Pulmonary artery endothelial cell (primary cell): ENCODE measurements at regions not wholly inside any gene's neighbourhood (a gene's known extent, or its start where the extent isn't known, plus 50 kb on each side); places are given as distances from the start of the nearest gene placed in this dataset.

ENCODE experiments used
- DNase-seq: peaks from one replicate; pipeline ENCODE4 v3.0.0-alpha.2; 2011; ENCODE audit warnings: low read depth, low spot score

DNA sequence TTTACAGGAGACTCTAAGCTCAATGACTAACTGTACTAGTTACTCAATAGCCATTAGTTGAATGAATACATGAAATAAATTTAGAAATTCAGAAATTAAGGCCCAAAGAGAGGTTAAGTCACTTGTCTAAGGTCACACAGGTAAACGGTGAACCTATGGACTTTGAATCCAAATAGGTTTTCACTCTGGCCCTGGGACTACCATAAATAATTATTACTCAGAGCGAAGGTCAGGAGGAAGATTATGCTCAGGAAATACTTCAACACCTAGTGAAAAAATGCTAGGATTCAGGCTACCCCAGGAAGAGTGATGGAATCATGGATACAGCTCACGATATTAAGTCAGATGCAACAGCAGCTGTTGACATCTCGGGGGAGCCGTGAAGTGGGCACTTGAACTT, 417.4 kb downstream of the GABRG2 start:
- no peak for DNase-seq

- DNase-seq, result no peak
Measured at GRCh38 chr5:162485666-162486292, 418.2 kb downstream of the GABRG2 start.

DNA sequence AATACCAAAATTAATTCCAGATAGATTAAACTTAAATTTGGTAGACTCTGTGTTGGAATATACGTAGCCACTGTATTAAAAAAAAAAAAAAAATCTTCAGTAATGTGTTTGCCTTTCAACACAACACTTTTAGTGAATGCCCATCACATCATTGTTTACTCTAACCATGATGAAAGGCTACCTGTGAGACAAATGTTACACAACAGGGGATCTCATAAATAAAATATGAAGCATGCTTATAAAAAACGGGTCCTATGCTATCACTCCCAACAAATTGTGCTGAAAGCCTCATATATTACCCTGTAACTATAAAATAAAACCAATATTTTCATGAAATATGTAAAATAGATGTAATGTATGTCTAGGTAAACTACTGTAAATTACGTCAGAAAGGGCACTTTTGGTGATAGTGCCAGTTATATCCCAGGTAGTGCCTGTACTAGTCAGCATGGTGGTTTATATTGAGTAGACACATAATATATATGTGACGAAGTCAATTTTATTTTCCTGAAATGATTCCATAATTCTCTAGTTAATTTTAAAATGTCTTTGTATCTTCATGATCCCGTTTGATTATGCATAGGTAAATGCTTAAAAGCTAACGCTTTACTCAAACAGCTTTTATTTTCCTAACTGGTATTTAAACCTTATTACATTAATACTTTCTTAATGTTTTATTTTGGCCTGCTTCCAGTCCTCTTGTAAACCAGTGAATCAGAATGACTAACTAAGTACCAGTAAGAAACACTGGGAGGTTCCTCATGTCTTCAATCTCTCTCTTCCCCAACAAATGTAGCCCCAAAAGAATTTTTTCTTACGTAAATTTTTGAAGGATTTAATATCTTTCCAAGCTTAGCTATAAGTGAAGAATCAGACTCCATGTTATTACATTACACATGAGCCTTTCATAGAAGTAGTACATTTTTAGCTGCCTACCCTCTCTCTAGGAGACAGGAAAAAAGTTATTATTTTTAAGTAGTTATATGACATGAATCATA, 420.3 kb downstream of the GABRG2 start:
- no peak for DNase-seq

- DNase-seq, result no peak
Measured at GRCh38 chr5:162496100-162496808, 428.7 kb downstream of the GABRG2 start.

DNA sequence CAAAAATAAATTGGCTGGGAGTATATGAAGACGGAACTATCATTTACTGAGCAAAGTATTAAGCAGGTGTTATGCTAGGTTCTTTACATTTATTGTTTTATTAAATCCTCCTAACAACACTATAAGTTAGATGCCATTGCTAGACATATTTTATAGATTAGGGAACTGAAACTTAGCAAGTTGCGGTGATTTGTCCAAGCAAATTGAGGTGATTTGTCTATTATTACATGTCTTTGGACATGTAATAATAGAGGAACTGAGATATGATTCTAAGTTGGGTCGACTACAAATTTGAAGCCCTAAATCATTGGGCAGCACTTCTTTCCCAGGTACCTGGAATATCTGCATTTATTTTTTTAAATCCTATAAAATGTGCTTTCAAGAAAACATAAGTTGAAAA, 429.9 kb downstream of the GABRG2 start:
- DNase-seq, result no peak

DNA sequence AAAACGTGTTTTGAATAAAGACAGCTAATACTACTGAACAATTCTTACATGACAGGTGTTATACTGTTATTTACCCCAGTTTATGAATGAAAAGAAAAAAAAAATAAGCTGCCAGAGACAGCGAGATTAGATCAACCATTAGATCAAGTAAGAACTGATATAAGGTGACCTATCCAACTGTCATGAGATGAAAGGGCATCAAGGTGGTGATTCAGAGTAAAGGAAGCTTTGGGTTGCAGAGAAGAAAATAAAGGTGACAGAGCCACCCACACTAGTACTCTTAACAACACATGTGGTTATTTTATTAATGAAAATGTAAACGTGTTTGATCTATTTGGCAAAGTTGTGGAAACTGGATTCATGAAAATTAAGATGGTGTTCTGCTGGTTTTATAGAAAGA, 435.2 kb downstream of the GABRG2 start:
- DNase-seq, result no peak

DNA sequence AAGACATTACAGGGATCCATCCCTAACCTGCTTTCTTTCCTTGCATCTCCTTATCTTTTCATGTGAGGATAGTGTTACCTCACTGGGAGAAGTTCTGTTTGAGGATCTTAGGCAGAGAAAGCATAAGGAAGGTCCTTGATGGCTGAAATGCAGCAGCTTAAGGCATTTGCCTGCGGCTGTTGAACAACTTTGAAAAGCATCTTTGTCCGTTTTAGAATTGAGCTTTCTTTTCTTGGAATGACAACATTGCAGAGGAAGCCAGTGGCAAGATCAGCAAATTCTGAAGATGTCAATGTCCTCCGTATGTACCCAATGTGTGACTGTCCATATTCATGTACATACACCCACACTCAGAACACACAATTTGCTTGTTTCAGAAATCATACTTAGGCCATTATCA, 436.2 kb downstream of the GABRG2 start:
- DNase-seq, result no peak

- DNase-seq, result no peak
Measured at GRCh38 chr5:162512935-162513565, 445.5 kb downstream of the GABRG2 start.

- no peak for DNase-seq
Measured at GRCh38 chr5:162514116-162514515, 446.5 kb downstream of the GABRG2 start.

GRCh38 chr5:162520878-162521277, 453.3 kb downstream of the GABRG2 start:
- DNase-seq, result no peak

GRCh38 chr5:162529209-162529608, 461.6 kb downstream of the GABRG2 start:
- DNase-seq, result no peak

DNA sequence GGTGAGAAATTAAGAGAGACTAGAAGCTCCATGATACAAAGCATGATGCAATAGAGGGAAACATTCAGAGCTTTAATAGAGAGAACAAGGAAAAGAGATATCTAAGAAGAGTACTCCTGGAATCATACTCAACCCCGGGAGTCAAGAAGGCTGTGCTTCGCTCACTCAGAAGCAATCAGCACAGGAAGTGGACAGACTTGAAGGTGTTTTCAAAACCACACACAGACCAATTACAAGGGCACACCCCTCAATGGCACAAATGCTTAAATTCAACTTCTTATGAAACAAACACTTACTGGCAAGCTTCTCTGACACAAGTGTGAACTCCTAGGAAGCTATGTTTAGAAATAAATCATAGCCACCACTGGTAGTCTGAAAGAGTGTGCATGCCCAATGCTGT, 462.3 kb downstream of the GABRG2 start:
- DNase-seq, result no peak

DNA sequence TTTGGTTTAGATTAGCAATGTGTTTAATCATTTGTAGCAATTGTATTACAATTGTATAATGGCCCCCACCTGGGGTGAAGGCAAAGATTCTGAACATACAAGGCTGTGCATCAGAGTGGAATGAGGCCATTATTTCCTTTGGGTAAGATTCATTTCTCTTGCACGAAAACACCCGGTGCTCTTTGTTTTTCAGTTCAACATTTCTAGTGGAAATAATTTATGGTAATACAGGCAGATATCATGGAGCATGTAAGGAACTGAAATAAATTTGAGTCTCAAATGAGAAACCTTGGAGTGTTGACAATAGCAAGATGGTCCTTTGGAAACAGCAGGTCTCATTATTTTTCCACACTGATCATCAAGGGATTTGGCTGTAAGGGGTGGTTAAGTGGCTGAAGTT, 475.9 kb downstream of the GABRG2 start:
- DNase-seq, result no peak

DNA sequence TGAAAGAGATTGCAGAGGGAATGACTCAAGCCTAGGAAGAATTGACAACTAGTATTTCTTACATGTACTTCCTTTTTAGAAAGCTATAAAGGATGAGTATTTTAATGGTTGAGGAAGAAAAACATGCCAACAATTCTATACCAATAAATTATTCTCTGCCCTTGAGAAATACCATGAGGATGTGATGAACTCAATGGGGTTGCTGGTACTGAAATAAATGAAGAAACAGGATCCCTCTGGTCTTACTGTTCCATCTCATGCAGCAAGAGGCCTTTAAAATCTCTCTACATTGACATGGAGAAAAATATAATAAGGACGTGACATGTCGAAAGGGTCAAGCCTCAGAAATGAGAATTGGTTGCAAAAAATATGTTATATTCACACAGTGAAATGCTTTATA, 477.3 kb downstream of the GABRG2 start:
- no peak for DNase-seq

DNA sequence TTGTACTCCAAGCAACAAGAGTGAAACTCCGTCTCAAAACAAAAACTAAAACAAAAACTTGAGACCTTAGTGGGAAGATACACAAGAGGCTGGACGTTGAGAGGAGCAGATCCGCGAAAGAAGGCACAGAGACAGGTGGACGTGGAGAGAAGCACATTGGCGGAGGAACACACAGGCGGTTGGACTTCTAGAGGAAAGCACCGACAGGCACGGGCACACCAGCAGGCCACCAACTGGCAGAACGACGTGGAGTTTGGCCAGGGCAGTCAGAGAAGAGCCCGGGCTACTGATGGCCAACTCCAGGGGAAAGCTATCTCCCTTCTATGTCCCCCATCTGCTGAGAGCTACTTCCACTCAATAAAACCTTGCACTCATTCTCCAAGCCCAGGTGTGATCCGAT, 482.7 kb downstream of the GABRG2 start:
- DNase-seq, result no peak

DNA sequence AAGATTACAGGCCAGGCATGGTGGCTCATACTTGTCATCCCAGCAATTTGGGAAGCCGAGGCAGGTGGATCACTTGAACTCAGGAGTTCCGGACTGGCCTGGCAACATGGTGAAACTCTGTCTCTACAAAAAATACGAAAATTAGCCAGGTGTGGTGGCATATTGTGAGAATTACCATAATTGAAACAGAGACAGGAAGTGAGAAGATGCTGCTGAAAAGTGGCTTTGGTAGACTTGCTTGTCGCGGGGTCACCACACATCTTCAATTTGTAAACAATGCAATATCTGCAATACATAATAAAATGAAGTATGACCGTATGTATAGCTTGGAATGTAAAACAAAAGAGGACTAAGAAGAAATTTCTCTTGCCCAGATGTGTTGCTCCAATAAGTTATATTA, 490.5 kb downstream of the GABRG2 start:
- DNase-seq, result no peak

DNA sequence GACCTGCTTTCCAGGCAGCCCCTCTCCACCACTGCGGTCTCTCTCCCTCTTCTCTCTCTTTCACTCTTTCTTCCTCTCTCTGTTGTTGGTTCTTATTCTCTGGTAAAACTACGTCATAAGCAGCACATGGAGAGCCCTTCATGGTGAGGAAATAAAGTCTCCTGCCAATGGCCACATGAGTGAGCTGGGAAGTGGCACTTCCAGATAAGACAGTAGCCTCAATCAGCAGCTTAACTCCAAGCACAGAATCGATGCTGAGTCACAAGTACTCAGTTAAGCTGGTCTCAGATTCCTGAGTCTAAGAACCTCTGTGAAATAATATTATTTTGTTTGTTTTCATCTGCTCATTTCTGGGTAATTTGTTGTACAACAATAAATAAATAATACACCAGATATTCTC, 500.1 kb downstream of the GABRG2 start:
- DNase-seq, result no peak

DNA sequence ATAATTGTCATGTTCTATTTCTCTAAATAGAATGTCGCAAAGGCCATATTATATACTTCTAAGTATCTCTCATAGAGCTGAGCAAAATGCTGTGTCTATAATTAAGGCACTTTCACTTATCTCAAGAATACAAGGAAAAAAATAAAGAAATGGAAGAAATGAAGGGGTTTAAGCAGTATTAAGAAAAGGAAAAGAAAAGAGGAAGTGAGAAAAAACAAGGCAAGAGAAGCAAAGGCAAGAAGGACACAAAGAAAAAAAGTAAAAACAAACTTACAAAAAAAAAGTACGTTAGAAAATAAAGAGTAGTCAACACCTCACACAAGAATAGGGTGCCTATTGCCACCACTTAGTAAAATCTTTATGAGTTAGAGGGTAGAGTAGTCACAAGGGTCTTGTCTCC, 506.2 kb downstream of the GABRG2 start:
- DNase-seq, result no peak

- DNase-seq, result no peak
Measured at GRCh38 chr5:162591724-162592123, 524.2 kb downstream of the GABRG2 start.

- no peak for DNase-seq
Measured at GRCh38 chr5:162593881-162594280, 526.3 kb downstream of the GABRG2 start.

GRCh38 chr5:162603443-162604070, 536.0 kb downstream of the GABRG2 start:
- DNase-seq, result no peak
